OCI-LY3 (cell line): ENCODE measurements at regions not wholly inside any gene's neighbourhood (a gene's known extent, or its start where the extent isn't known, plus 50 kb on each side); places are given as distances from the start of the nearest gene placed in this dataset.

Source experiments
- H2AFZ ChIP-seq: fragments of 200-600, 300-600 bp; shearing (Covaris generic); 2 replicates; pipeline ENCODE4 v1.6.0; 2014; ENCODE audit warnings: antibody characterized with exemption, low read depth, low read length
- H3K27ac ChIP-seq: fragments of 200-600, 300-600 bp; sonication (generic); 2 replicates; pipeline ENCODE4 v1.5.1; 2014; ENCODE audit warnings: mild to moderate bottlenecking, low read length, moderate library complexity, mixed read lengths
- H3K27me3 ChIP-seq: fragments of 200-600, 300-600 bp; sonication (generic); 2 replicates; pipeline ENCODE4 v1.6.1; 2014; ENCODE audit warnings: low read depth, low read length, mixed read lengths
- H3K36me3 ChIP-seq: fragments of 200-600, 300-600 bp; sonication (generic); replicated peaks from 2 replicates; pipeline ENCODE3; 2014; ENCODE audit warnings: low read depth, low read length, mixed read lengths
- H3K4me1 ChIP-seq: fragments of 300-600, 200-600 bp; sonication (generic); 2 replicates; pipeline ENCODE4 v1.6.1; 2014; ENCODE audit warnings: low read length, mixed read lengths
- H3K4me2 ChIP-seq: fragments of 200-600, 300-600 bp; sonication (generic); 2 replicates; pipeline ENCODE4 v1.6.1; 2014; ENCODE audit warnings: low read length, mixed read lengths
- H3K4me3 ChIP-seq: fragments of 300-600, 200-600 bp; sonication (generic); 2 replicates; pipeline ENCODE4 v1.5.1; 2014; ENCODE audit warnings: antibody characterized with exemption, mild to moderate bottlenecking, low read length, moderate library complexity
- H3K79me2 ChIP-seq: fragments of 300-600, 200-600 bp; shearing (Covaris generic); 2 replicates; pipeline ENCODE4 v1.6.1; 2014; ENCODE audit warnings: mild to moderate bottlenecking, low read length, mixed read lengths
- H3K9ac ChIP-seq: fragments of 300-600, 200-600 bp; shearing (Covaris generic); 2 replicates; pipeline ENCODE4 v1.6.0; 2014; ENCODE audit warnings: mild to moderate bottlenecking, low read length, moderate library complexity
- H3K9me3 ChIP-seq: fragments of 200-600, 300-600 bp; shearing (Covaris generic); 2 replicates; pipeline ENCODE4 v1.6.1; 2014; ENCODE audit warnings: low read length, mixed read lengths; ENCODE audit not compliant: insufficient read depth
- H4K20me1 ChIP-seq: fragments of 200-600, 300-600 bp; sonication (generic); 2 replicates; pipeline ENCODE4 v1.6.1; 2016; ENCODE audit warnings: low read length, mixed read lengths; ENCODE audit not compliant: insufficient read depth
- CTCF ChIP-seq: fragments of 200-600, 300-600 bp; sonication (generic); IDR thresholded peaks from 2 replicates; pipeline ENCODE4 v1.5.1; 2014; ENCODE audit warnings: antibody characterized with exemption, low read length, low read depth
- EZH2phosphoT487 ChIP-seq: fragments of 200-600 bp; shearing (Covaris generic); IDR thresholded peaks from 2 replicates; pipeline ENCODE4 v1.6.1; 2018; ENCODE audit warnings: antibody characterized with exemption, mixed run types, low read depth

GRCh38 chr10:3943695-3944257, 158.8 kb upstream of the KLF6 start:
- no peaks in the 10 kb centered on the region for H3K79me2 ChIP-seq
- no peaks in the 10 kb centered on the region for H3K4me1 ChIP-seq
- no peaks in the 10 kb centered on the region for H4K20me1 ChIP-seq
- no peak overlapping the region for H2AFZ ChIP-seq
- H3K4me2 ChIP-seq: no peak overlapping the region
- H3K9ac ChIP-seq: no peak overlapping the region
- H3K4me3 ChIP-seq: no peak overlapping the region
- H3K36me3 ChIP-seq: no peaks in the 10 kb centered on the region
- H3K9me3 ChIP-seq: no peaks in the 10 kb centered on the region
- no peak for TF ChIP-seq CTCF
- no peak for TF ChIP-seq EZH2phosphoT487
- H3K27me3 ChIP-seq: no peaks in the 10 kb centered on the region
- no peak overlapping the region for H3K27ac ChIP-seq

GRCh38 chr10:3942937-3943489, 158.0 kb upstream of the KLF6 start:
- H3K27ac ChIP-seq: no peak overlapping the region
- H3K4me1 ChIP-seq: no peaks in the 10 kb centered on the region
- no peak overlapping the region for H3K4me2 ChIP-seq
- H3K79me2 ChIP-seq: no peaks in the 10 kb centered on the region
- H3K36me3 ChIP-seq: no peaks in the 10 kb centered on the region
- no peak overlapping the region for H2AFZ ChIP-seq
- TF ChIP-seq EZH2phosphoT487 (no peak), CTCF (no peak)
- no peaks in the 10 kb centered on the region for H3K27me3 ChIP-seq
- H3K9ac ChIP-seq: no peak overlapping the region
- no peak overlapping the region for H3K4me3 ChIP-seq
- no peaks in the 10 kb centered on the region for H4K20me1 ChIP-seq
- no peaks in the 10 kb centered on the region for H3K9me3 ChIP-seq

- no peak for TF ChIP-seq EZH2phosphoT487
- no peak for TF ChIP-seq CTCF
- H2AFZ ChIP-seq: no peak overlapping the region
- H3K4me1 ChIP-seq: no peaks in the 10 kb centered on the region
- H3K9ac ChIP-seq: no peak overlapping the region
- H3K27ac ChIP-seq: no peak overlapping the region
- H3K79me2 ChIP-seq: no peaks in the 10 kb centered on the region
- H3K27me3 ChIP-seq: no peaks in the 10 kb centered on the region
- H4K20me1 ChIP-seq: no peaks in the 10 kb centered on the region
- H3K4me2 ChIP-seq: no peak overlapping the region
- H3K9me3 ChIP-seq: no peaks in the 10 kb centered on the region
- no peaks in the 10 kb centered on the region for H3K36me3 ChIP-seq
- no peak overlapping the region for H3K4me3 ChIP-seq
These were observed 156.7 kb upstream of the KLF6 start for GRCh38 chr10:3941676-3942075.

DNA sequence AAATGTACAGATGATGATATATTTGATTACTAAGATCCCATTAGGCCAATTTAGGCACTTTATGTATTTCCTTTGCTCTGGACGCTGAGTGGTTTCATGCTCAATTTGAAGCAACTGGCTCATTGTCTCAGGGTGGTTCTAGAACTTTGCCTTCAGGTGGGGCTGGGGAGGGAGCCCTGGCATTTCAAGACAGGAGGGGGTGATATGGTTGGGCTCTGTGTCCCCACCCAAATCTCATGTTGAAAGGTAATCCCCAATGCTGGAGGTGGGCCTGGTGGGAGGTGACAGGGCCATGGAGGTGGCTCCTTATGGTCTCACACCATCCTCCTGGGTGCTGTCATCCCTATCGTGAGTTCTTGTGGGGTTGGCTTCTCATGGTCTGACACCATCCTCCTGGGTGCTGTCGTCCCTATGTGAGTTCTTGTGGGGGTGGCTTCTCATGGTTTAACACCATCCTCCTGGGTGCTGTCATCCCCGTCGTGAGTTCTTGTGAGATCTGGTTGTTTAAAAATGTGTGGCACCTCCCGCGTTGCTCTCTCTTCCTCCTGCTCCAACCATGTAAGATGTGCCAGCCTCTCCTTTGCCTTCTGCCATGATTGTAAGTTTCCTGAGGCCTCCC, 151.5 kb upstream of the KLF6 start:
- H3K27me3 ChIP-seq: no peaks in the 10 kb centered on the region
- H3K36me3 ChIP-seq: no peaks in the 10 kb centered on the region
- H3K79me2 ChIP-seq: no peaks in the 10 kb centered on the region
- H3K4me2 ChIP-seq: no peak overlapping the region
- TF ChIP-seq CTCF (no peak), EZH2phosphoT487 (no peak)
- H2AFZ ChIP-seq: no peak overlapping the region
- H3K4me1 ChIP-seq: peaks cover 18% of the 10 kb centered on the region
- H3K9ac ChIP-seq: no peak overlapping the region
- no peak overlapping the region for H3K27ac ChIP-seq
- no peaks in the 10 kb centered on the region for H3K9me3 ChIP-seq
- H3K4me3 ChIP-seq: no peak overlapping the region
- no peaks in the 10 kb centered on the region for H4K20me1 ChIP-seq
